NCI-H524 (cell line): ENCODE measurements at regions not wholly inside any gene's neighbourhood (a gene's known extent, or its start where the extent isn't known, plus 50 kb on each side); places are given as distances from the start of the nearest gene placed in this dataset.
A peak's percentile ranks its signal among the peaks of the same experiment; 100 is the strongest.
"Not testable (repeated sequence)": the region's sequence is repeated elsewhere in the genome, so short reads cannot be mapped to it uniquely, and the experiment has no call there.

ENCODE experiments used
- DNase-seq, 2 experiments: peaks; one replicate each; lab custom pipeline; 2025; lab: John Stamatoyannopoulos, UW

DNA sequence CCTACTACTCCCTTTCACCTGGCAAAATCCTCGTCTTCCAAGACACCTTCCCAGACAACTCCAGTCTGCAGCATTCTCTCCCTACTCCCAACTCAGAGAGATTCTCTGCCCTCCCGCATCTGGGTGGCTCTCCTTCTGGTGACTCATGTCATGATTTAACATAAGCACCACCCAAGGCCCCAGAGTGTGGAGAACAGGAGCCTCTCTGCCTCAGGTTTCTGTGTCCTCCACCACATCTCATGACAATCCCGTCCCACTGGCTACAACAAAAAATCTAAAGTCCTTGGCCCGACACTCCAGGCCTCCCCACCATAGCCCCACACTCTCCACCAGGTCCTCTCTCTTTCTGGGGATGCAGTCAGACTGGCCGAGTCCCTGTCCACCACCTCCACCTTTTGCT is 197.1 kb downstream of the BCL11A start:
- DNase-seq = no peak

DNA sequence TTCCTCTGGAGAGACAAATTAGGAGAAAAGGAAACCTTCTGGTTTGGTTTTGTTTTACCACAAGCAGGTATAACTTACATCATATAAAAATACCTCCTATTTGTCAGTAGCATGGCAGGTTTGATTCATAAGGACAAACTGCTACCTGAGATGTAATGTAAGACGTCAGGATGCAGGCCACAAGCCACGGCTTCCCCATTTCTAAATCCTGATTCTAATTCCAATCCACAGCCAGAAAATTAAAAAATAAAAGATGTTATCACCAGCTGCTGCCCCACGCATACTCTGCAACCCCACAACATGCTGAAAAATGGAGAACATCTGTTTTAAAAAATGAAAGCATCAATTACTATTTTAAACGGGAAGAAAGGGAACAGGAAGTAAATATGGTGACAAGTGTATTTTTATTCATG is 197.6 kb downstream of the BCL11A start:
- no peak for DNase-seq

DNA sequence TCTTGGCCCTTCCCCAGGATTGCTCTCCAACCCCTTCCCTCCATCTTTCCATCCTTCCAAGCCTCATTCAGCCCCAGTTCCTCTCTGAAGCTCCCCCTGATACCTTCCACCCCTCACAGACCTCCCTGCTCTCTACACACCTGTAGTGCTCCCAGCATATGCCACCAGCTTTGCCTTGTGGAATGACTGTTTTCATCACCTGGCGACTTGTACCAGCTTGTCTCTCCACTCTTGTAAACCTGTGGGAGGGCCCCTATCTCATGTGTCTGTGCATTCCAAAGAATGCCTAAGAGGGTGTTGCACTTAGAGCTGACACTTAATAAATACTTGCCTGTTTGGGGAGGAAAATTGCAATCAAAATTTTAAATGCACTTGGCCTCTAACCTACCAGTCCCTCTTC is 198.7 kb downstream of the BCL11A start:
- no peak for DNase-seq

DNA sequence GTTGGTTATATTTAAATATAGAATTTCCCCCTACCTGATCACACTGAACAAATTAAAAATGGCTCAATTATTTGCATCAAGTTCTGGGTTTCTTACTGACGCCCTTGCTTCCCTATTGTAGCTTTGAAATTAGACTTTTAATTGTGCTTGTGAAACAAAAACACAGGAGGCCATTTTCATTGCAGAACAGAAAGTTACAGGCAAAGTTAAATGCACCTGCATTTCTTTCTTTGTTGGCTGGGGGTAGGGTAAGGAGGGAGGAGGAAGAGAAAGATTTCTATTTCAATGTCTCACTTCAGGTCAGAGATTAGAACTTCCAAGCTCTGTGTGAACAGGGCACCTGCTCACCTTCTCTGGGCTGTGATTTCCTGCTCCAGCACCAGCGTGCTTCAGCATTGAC is 199.6 kb downstream of the BCL11A start:
- no peak for DNase-seq

DNA sequence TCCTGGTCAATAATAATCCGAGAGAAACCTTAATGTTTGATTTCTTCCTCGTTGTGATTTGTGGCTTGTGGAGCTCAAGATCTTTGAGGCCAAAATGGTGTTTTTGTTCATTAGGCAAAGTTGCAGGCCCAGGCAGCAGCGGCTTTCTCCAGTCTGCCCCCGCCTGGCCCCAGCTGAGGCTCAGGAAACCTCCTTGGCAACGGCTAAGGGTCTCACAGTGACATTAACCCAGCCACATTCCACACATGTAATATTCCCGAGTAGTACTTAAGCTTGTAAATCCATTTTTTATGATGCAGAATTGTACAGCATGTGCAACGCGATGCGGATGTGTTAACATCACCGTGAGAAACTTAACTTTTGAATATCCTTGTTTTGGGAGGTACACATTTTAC is 200.1 kb downstream of the BCL11A start:
- DNase-seq = no peak

DNA sequence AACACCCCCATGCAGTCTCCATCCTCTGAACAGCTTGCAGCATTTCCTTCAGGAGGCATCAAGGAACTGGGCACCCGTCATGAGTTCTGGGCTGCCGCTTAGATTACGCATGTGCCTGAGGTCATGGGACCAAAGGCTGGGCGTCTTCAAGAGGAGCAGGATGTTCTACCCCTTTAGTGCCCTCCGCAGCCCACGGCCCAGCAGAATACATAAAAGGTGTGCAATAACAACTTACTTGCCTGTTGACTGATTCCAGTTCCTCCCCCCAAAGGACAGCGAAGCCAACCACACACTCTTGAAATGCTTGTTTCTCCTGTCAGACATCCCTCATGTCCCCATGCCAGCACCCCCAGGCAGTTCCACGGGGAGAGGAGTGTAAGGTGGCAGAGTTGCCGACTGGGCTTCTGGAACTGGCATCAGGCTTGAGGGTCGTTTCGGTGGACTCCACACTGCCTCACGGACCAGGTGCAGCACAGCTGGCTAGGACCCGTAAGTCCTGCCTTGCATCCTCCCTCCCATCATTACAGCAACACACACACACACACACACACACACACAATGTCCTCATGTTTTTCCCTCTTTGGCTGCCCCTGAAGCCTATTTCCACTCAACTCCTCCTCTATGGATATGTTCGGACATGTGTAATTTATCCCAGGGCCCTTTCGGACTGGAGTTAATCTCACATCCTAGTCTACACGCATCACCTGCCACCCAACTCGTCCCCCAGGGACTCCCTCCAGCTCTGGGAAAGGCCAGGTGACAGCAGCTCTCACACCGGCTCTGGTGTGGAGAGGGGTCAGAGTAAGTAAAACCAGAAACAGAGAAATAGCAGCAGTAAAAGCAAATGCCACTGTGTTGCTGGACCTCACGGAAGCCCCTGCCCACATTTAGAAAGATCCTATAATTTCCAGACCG is 200.7 kb downstream of the BCL11A start:
- no peak for DNase-seq

DNA sequence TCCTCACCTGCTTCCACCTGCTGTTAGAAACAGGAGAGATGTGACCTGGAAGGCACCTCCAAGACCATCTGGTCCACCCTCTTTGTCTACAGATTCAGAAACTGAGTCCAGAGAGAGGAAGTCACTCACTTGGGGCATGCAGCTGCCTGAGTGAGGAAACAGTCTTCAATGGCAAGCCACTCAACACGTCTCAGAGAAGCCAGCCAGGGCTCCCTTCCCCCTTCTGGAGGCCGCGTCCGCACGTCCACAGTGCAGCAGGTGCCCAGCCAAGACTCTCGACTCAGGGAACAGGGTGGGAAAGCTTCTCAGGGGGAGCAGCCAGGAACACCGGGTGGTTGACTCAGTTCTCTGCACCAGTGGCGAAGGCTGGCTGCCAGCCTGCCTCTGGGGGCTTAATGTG is 201.7 kb downstream of the BCL11A start:
- no peak for DNase-seq

DNA sequence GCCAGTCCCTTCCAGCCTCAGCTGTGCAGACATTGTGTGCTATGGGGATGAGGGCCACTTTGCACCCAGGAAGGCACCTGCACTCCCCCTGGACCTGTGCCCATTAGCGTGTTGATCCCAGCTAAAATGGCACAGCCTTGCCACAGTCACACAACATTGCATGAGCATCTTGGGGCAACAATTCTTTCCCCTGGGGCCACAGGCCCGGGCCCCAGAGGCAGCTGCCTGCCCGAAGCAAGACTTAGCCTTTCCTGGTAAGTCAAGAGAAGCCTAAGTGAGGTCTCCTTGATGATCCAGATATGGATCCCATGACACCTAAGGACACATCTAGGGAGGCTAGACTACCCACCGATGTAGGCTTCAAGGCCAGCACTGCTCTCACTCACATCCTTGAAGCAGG is 202.1 kb downstream of the BCL11A start:
- no peak for DNase-seq

DNA sequence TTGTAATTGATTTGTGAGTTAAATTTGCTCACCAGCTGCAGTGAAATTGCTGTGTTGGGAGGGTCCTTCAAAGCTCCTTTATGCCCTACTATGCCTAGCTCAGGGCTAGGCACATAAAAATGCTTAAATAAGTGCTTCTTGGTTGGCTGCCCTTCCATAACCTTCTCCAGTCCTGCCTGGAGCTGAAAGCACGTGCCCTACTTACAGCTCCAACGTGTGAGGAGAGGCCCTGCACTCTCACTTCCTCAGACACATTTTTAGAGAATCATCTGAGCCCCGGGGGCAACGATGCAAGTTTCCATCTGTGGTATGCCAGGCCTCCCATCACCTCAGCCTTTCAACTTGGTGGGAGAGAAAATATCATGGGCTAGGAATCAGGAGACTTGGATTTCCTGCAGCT is 202.7 kb downstream of the BCL11A start:
- no peak for DNase-seq

DNA sequence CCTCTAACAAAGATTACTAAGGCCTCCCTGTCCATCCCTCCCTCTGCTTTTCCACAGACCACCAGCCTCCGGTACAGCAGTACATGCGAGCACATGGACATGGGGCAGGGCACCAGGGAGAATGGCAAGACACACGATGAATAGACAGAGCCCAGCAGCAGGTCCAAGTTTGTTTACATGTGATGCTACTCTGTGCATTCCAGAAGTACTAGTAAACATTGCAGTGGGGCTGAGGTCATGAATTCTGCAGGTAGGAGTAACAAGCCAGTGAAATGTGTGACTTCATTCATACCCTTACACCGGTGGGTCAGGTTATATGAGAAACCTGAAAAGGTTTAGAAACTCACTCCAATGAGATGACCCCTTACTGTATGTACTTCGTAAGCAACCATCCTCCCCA is 205.7 kb downstream of the BCL11A start:
- no peak for DNase-seq

DNA sequence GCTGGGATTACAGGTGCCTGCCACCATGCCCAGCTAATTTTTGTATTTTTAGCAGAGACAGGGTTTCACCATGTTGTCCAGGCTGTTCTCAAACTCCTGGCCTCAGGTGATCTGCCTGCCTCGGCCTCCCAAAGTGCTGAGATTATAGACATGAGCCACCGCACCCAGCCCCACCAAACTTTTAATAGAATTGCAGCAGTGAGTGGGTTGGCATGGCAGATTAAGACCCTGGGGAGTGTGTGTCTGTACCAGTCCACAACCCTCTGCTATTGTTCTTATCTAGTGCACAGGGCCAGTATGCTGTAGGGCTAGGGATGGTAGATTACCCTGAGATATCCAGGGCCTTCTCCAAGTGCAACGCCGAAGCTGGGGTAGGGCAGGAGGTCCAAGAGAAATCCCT is 211.0 kb downstream of the BCL11A start:
- not testable (repeated sequence) for DNase-seq

DNA sequence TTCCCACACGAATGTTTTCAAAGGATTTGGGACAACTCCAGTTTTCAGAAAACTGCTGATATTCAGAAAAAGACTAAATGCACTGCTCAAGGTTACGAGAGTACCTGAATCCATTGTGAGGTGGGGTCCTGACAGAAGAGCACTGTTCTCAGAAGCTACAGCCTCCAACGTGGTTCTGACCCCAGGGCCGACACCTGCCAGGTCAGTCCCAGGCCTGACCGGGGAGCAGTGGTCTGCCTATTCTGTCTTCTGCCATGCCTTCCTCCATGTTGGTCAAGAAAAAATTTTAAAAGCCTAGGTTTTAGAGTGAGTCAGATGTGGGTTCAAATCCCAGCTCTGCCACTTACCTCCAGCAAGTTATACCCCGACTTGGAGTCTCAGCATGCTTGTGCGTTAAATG is 212.3 kb downstream of the BCL11A start:
- DNase-seq = no peak

DNA sequence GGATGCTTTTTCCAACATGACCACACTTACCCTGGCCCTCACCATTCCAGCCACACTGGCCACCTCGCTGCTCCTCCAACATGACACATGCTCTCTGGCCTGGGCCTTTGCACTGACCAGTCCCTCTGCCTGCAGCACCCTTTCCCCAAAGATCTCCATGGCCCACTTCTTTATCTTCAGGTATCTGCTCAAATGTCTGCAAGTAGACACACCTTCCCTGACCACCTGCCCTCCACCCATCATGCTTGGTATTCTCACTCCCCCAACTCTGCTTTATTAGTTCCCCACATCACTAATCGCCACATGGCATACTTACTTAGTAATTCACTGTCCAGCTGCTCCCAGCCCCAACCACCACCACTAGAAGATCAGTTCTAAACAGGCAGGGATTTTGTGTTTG is 214.2 kb downstream of the BCL11A start:
- DNase-seq = peak in 1 of 2 experiments; percentile 25

DNA sequence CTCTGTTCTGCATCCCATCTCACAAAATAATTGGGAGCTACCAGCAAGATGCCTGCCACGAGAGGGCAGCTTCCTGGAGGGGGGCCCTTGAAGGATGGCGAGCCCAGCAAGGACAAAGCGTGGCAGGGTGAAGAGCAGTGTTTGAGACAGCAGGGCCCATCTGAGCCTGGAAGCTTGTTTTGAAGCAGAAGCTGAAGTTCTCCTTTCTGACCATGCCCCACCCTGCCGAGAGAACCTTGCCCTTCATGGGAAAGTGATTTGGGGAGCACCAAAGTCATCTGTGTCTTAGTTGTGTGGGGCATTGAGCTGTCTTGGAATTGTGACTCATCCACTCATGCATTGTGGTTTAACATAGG is 216.3 kb downstream of the BCL11A start:
- DNase-seq = no peak

DNA sequence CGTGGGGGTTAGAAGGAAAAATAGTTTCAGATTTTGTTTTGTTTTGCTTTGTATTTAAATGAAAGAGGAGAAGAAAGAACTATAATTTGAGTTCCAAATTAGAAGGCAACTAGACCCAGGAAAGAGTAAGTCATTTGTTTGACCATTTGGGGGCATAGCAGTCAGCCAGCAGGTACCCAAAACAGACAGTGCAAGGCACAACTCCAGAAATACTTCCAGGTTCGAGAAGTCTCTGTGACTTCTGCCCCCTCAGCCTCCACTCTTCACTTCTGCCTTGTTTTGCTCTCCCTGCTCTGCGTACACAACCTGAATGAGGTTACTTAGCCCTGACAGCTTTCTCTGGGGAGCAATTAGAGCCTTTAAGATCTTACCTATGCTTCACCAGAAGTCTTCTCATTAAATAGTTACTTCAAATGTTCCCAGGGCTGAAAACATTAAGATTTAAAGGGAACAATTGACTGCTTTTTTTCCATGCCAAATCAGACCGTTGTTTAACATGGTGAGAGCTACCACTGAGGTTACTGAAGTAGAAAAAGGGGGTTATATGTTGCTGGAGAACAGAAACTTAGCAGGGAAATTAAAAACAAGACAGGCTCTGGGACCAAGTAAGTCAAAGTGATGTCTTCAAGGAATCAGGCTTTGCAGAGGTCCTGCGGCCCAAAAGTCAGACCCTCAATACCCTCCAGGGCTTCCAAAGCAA is 216.9 kb downstream of the BCL11A start:
- DNase-seq = peak in 1 of 2 experiments; percentile 5

DNA sequence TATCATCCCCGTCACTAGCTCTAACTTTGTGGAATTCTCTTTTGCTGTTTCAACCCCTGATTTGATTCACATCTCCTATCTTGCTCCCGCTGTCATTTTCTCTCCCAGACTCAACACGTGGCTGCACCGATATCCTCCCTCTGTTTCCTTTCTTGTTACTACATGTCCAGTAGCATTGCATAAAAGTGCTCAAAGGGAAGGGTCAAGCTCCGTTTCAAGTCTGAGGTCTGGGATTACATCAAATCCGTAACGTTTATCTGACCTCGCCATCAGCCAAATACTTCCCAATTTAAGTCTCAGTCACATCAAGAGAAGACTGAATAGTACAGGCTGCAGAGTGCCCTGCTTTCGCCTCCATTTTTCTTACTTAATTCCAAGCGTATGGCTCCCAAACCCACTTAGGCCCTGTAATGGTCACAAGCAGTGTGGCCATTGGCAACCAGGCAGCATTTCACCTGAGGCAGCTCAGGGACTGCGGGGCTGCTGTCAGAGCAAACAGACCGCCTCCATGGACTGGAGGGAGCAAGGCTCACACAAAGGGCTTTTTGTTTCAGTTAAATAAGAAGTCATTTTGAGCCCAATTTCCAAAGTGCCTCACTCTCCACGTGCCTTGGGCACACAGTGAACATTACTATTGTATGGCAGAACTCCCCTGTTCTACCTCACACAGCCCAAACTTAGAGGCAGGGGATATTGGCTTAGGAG is 217.8 kb downstream of the BCL11A start:
- no peak for DNase-seq

DNA sequence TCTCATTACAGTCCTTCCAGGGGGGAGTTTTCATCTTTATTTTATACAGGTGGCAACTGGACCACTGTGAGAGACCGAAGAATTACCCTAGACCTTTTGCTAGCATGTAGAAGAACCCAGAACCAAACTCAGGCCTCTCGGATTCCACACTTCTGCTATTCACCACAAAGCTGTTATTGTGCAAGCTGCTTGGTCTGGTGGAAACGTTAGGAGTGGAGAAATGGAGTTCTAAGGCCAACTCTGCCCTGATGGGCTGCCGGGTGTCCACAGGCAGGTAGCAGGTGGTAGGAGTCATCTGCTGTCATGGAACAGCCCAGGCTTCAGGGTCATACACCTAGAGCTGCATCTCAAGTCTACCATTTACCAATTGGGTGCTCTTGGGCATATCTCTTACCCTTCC is 218.8 kb downstream of the BCL11A start:
- no peak for DNase-seq

DNA sequence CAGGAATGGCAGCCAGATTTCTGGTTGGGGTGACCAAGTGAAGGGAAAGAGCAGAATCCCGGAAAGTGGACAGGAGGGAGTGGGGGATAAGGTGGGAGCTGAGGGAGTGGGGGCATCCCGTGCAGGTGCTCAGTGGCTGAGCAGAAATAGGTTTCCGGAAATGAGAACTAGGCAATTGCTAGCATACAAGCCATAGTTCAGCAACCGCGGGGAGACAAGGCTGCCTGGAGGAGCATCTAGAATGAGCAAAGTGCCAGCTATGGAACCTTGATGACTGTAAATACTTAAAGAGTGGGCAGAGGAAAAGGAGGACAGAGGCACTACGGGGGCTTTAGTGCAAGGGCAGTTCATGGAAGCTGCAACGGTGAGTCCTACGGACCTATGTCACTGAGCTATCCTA is 220.2 kb downstream of the BCL11A start:
- DNase-seq = no peak

DNA sequence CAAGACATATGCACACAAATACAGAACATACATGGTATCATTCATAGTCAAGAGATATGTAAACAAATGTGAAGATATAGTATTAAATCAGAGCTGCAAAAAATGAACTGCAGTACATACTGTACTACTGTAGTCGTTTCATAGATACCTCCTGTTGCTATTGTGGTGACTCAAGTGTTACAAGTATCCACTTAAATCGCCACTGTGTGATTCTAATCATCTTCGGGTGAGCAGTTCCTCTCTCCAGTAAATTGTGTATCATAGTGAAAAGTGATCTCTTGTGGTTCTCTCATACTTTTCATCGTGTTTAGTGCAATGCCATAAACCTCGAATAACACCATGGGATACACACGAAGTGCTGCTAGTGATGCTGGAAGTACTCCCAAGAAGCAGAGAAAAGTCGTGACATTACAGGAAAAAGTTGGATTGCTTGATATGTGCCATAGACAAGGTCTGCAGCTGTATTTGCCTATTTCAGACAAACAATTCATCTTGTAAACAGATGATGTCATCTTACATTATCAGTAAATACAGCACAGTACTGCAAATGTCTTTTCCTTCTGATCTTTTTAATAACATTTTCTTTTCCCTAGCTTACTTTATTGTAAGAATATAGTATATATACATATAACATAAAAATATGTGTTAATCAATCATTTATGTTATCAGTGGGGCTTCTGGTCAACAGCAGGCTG is 222.2 kb downstream of the BCL11A start:
- peak in 1 of 2 experiments; percentile 33 for DNase-seq

DNA sequence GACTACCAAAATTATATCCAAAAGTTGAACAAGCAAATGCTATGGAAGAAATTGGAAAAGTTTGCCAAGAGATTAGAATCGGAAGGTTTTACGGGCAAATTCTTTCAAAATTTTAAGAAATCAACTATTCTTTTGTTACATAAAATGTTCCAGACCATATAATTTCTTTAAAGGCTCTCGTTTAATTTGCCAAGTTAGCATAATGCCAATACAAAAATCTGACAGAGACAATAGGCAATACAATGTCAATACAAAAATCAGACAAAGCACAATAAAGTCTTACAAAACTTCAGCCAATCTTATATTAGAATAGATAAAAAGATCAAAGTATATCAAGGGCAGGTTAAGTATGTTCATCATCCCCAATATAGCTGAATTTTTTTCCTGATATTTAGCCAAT is 224.2 kb downstream of the BCL11A start:
- DNase-seq = no peak

DNA sequence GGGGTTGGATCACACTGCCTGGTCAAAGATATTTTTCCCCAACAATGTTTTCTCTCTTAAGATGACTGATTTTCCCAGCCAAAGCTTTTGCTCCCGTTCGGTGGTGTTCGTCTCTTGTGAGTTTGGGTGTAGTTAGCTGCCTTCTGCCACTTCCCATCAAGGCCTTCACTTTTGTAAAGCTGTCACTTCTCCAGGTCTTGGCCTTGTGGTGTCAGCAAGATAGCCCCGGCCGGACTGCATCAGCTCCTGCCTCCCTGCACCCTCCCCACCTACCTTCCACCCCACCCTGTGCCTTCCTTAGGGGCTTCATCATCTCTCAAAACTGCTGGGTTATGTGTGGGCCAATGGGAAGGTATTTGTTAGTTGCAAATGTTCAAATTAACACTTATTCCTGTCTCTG is 228.9 kb downstream of the BCL11A start:
- DNase-seq = no peak

DNA sequence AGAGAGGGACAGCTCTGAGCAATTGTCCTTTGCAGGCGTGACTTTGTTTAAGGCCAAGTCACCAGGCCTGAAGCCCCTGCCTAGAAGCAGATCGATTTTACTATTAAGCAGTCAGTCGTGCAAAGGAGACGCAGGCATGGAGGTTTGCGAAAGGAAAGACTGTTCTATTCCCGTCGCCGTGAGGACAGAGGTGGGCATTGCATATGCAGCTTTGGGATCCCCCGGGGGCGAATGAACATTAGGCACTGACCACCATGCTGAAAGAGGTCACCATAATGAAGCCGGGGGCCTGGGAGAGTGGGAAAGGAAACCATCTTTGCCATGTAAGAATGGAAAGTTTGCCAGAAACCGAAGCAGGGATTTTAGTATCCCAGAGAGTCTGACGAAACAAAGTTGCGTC is 231.6 kb downstream of the BCL11A start:
- DNase-seq = no peak
